H7 (cell line): ENCODE measurements at regions not wholly inside any gene's neighbourhood (a gene's known extent, or its start where the extent isn't known, plus 50 kb on each side); places are given as distances from the start of the nearest gene placed in this dataset.
"Not testable (repeated sequence)": the region's sequence is repeated elsewhere in the genome, so short reads cannot be mapped to it uniquely, and the experiment has no call there.

Experiments
- DNase-seq: peaks from one replicate; pipeline ENCODE4 v3.0.0; 2012
- H3K27me3 ChIP-seq: 2 replicates; pipeline ENCODE4 v1.6.0; 2011; ENCODE audit warnings: mild to moderate bottlenecking, low read length; ENCODE audit not compliant: control insufficient read depth, insufficient read depth
- H3K36me3 ChIP-seq: replicated peaks from 2 replicates; pipeline ENCODE4 v1.5.1; 2011; ENCODE audit warnings: low read length; ENCODE audit not compliant: control insufficient read depth, insufficient read depth
- H3K4me3 ChIP-seq: 2 replicates; pipeline ENCODE4 v1.5.1; 2011; ENCODE audit warnings: low read depth, mild to moderate bottlenecking, control low read depth, low read length, moderate library complexity; ENCODE audit not compliant: insufficient read depth

GRCh38 chr10:71112138-71112785, 100.1 kb upstream of the UNC5B start:
- DNase-seq = no peak
- Histone ChIP-seq H3K27me3 (no peaks in the 10 kb centered on the region), H3K4me3 (no peak overlapping the region), H3K36me3 (no peaks in the 10 kb centered on the region)

GRCh38 chr10:71116426-71116825, 95.9 kb upstream of the UNC5B start:
- Histone ChIP-seq H3K27me3 (no peaks in the 10 kb centered on the region), H3K36me3 (no peaks in the 10 kb centered on the region), H3K4me3 (no peak overlapping the region)
- DNase-seq = no peak

- not testable (repeated sequence) for DNase-seq, H3K27me3 ChIP-seq, H3K4me3 ChIP-seq, H3K36me3 ChIP-seq
These were observed 94.8 kb upstream of the UNC5B start for GRCh38 chr10:71117589-71117988.

GRCh38 chr10:71123023-71123422, 89.3 kb upstream of the UNC5B start:
- H3K27me3 ChIP-seq = no peaks in the 10 kb centered on the region; the same call in 1 of the 2 replicates
- no peaks in the 10 kb centered on the region for H3K36me3 ChIP-seq
- no peak overlapping the region for H3K4me3 ChIP-seq
- no peak for DNase-seq

- H3K4me3 ChIP-seq = no peak overlapping the region
- no peaks in the 10 kb centered on the region; the same call in 1 of the 2 replicates for H3K27me3 ChIP-seq
- no peaks in the 10 kb centered on the region for H3K36me3 ChIP-seq
- peak; percentile 48 for DNase-seq
These were observed 87.2 kb upstream of the UNC5B start for GRCh38 chr10:71124921-71125748.

- no peaks in the 10 kb centered on the region; the same call in 1 of the 2 replicates for H3K27me3 ChIP-seq
- DNase-seq = no peak
- H3K36me3 ChIP-seq = no peaks in the 10 kb centered on the region
These were observed 86.6 kb upstream of the UNC5B start for GRCh38 chr10:71125749-71126107.

GRCh38 chr10:71126432-71126831, 85.9 kb upstream of the UNC5B start:
- H3K36me3 ChIP-seq = no peaks in the 10 kb centered on the region
- H3K4me3 ChIP-seq = no peak overlapping the region
- peak; percentile 16 for DNase-seq
- no peaks in the 10 kb centered on the region; the same call in 1 of the 2 replicates for H3K27me3 ChIP-seq

More at GRCh38 chr10:71125749-71126107, 86.6 kb upstream of the UNC5B start:
- no peak overlapping the region for H3K4me3 ChIP-seq

GRCh38 chr10:71127104-71127503, 85.3 kb upstream of the UNC5B start:
- no peaks in the 10 kb centered on the region; the same call in 1 of the 2 replicates for H3K27me3 ChIP-seq
- H3K36me3 ChIP-seq = no peaks in the 10 kb centered on the region
- H3K4me3 ChIP-seq = no peak overlapping the region
- peak; percentile 53 for DNase-seq

- H3K27me3 ChIP-seq = no peaks in the 10 kb centered on the region; the same call in 1 of the 2 replicates
- H3K36me3 ChIP-seq = no peaks in the 10 kb centered on the region
- no peak for DNase-seq
- H3K4me3 ChIP-seq = no peak overlapping the region
These were observed 84.6 kb upstream of the UNC5B start for GRCh38 chr10:71127773-71128172.

- Histone ChIP-seq H3K36me3 (no peaks in the 10 kb centered on the region), H3K4me3 (no peak overlapping the region), H3K27me3 (no peaks in the 10 kb centered on the region; the same call in 1 of the 2 replicates)
- DNase-seq = no peak
These were observed 83.9 kb upstream of the UNC5B start for GRCh38 chr10:71128311-71128980.

- DNase-seq = no peak
- Histone ChIP-seq H3K4me3 (no peak overlapping the region), H3K27me3 (no peaks in the 10 kb centered on the region; the same call in 1 of the 2 replicates), H3K36me3 (no peaks in the 10 kb centered on the region)
These were observed 81.3 kb upstream of the UNC5B start for GRCh38 chr10:71131096-71131495.

GRCh38 chr10:71131508-71132088, 80.8 kb upstream of the UNC5B start:
- Histone ChIP-seq H3K36me3 (no peaks in the 10 kb centered on the region), H3K4me3 (no peak overlapping the region), H3K27me3 (no peaks in the 10 kb centered on the region; the same call in 1 of the 2 replicates)
- DNase-seq = no peak

- H3K27me3 ChIP-seq = no peaks in the 10 kb centered on the region
- H3K4me3 ChIP-seq = no peak overlapping the region
- DNase-seq = peak; percentile 20
- H3K36me3 ChIP-seq = no peaks in the 10 kb centered on the region
These were observed 80.0 kb upstream of the UNC5B start for GRCh38 chr10:71132321-71132810.
